ENCODE measurements at regions not wholly inside any gene's neighbourhood (a gene's known extent, or its start where the extent isn't known, plus 50 kb on each side); places are given as distances from the start of the nearest gene placed in this dataset.

- DNase-seq, result no peak
- Mint-ChIP-seq H3K27me3 (ENCODE audit: unreplicated experiment) (peaks cover 2% of the 10 kb centered on the region), H3K4me1 (ENCODE audit: low read depth, unreplicated experiment) (no peaks in the 10 kb centered on the region), H3K36me3 (ENCODE audit: unreplicated experiment) (no peaks in the 10 kb centered on the region), H3K27ac (ENCODE audit: unreplicated experiment) (no peak overlapping the region), H3K4me3 (ENCODE audit: unreplicated experiment) (no peak overlapping the region), H3K9me3 (ENCODE audit: unreplicated experiment) (no peaks in the 10 kb centered on the region)
- TF ChIP-seq, protein P1, sequence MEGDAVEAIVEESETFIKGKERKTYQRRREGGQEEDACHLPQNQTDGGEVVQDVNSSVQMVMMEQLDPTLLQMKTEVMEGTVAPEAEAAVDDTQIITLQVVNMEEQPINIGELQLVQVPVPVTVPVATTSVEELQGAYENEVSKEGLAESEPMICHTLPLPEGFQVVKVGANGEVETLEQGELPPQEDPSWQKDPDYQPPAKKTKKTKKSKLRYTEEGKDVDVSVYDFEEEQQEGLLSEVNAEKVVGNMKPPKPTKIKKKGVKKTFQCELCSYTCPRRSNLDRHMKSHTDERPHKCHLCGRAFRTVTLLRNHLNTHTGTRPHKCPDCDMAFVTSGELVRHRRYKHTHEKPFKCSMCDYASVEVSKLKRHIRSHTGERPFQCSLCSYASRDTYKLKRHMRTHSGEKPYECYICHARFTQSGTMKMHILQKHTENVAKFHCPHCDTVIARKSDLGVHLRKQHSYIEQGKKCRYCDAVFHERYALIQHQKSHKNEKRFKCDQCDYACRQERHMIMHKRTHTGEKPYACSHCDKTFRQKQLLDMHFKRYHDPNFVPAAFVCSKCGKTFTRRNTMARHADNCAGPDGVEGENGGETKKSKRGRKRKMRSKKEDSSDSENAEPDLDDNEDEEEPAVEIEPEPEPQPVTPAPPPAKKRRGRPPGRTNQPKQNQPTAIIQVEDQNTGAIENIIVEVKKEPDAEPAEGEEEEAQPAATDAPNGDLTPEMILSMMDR (IDR thresholded peaks at IDR 0.05; ENCODE audit: partially characterized antibody, unreplicated experiment), result no peak
Observed at GRCh38 chr20:22908437-22908836, 126.7 kb upstream of the SSTR4 start.

GRCh38 chr20:22908944-22909343 is 126.2 kb upstream of the SSTR4 start:
- H3K9me3 Mint-ChIP-seq (ENCODE audit: unreplicated experiment), result no peaks in the 10 kb centered on the region
- H3K4me3 Mint-ChIP-seq (ENCODE audit: unreplicated experiment), result no peak overlapping the region
- DNase-seq, result no peak
- no peak overlapping the region for H3K27ac Mint-ChIP-seq (ENCODE audit: unreplicated experiment)
- H3K4me1 Mint-ChIP-seq (ENCODE audit: low read depth, unreplicated experiment), result no peaks in the 10 kb centered on the region
- H3K27me3 Mint-ChIP-seq (ENCODE audit: unreplicated experiment), result peaks cover 2% of the 10 kb centered on the region
- TF ChIP-seq, protein P1 (IDR thresholded peaks at IDR 0.05; ENCODE audit: partially characterized antibody, unreplicated experiment), result no peak
- H3K36me3 Mint-ChIP-seq (ENCODE audit: unreplicated experiment), result no peaks in the 10 kb centered on the region

GRCh38 chr20:22909436-22909835 is 125.7 kb upstream of the SSTR4 start:
- no peak for DNase-seq
- H3K4me3 Mint-ChIP-seq (ENCODE audit: unreplicated experiment), result no peak overlapping the region

GRCh38 chr20:22910287-22910852 is 124.7 kb upstream of the SSTR4 start:
- Mint-ChIP-seq H3K4me1 (ENCODE audit: low read depth, unreplicated experiment) (no peaks in the 10 kb centered on the region), H3K27ac (ENCODE audit: unreplicated experiment) (no peak overlapping the region), H3K4me3 (ENCODE audit: unreplicated experiment) (no peak overlapping the region), H3K9me3 (ENCODE audit: unreplicated experiment) (no peaks in the 10 kb centered on the region), H3K36me3 (ENCODE audit: unreplicated experiment) (no peaks in the 10 kb centered on the region), H3K27me3 (ENCODE audit: unreplicated experiment) (peaks cover 2% of the 10 kb centered on the region)
- no peak for DNase-seq
- TF ChIP-seq, protein P1 (IDR thresholded peaks at IDR 0.05; ENCODE audit: partially characterized antibody, unreplicated experiment), result no peak

More at GRCh38 chr20:22909436-22909835, 125.7 kb upstream of the SSTR4 start:
- TF ChIP-seq, protein P1 (IDR thresholded peaks at IDR 0.05; ENCODE audit: partially characterized antibody, unreplicated experiment), result no peak
- H3K36me3 Mint-ChIP-seq (ENCODE audit: unreplicated experiment), result no peaks in the 10 kb centered on the region
- H3K27ac Mint-ChIP-seq (ENCODE audit: unreplicated experiment), result no peak overlapping the region
- H3K27me3 Mint-ChIP-seq (ENCODE audit: unreplicated experiment), result peaks cover 2% of the 10 kb centered on the region
- H3K9me3 Mint-ChIP-seq (ENCODE audit: unreplicated experiment), result no peaks in the 10 kb centered on the region
- no peaks in the 10 kb centered on the region for H3K4me1 Mint-ChIP-seq (ENCODE audit: low read depth, unreplicated experiment)

DNA sequence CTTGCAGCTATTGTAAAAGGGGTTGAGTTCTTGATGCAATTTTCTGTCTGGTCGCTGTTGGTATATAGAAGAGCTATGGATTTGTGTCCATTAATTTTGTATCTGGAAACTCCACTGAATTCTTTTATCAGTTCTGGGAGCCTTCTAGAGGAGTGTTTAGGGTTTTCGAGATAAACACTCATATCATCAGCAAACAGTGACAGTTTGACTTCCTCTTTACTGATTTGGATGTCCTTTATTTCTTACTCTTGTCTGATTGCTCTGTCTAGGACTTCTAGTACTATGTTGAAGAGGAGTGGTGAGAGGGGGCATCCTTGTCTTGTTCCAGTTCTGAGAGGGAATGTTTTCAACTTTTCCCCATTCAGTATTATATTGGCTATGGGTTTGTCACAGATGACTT is 120.8 kb upstream of the SSTR4 start:
- Mint-ChIP-seq H3K36me3 (ENCODE audit: unreplicated experiment) (no peaks in the 10 kb centered on the region), H3K27ac (ENCODE audit: unreplicated experiment) (no peak overlapping the region), H3K4me1 (ENCODE audit: low read depth, unreplicated experiment) (no peaks in the 10 kb centered on the region), H3K9me3 (ENCODE audit: unreplicated experiment) (no peaks in the 10 kb centered on the region), H3K27me3 (ENCODE audit: unreplicated experiment) (no peaks in the 10 kb centered on the region), H3K4me3 (ENCODE audit: unreplicated experiment) (no peak overlapping the region)
- no peak for DNase-seq
- TF ChIP-seq, protein P1 (IDR thresholded peaks at IDR 0.05; ENCODE audit: partially characterized antibody, unreplicated experiment), result no peak

Measured in glutamatergic neuron (in vitro differentiated cells).